Vagina (tissue), 2 donors: ENCODE measurements at regions not wholly inside any gene's neighbourhood (a gene's known extent, or its start where the extent isn't known, plus 50 kb on each side); places are given as distances from the start of the nearest gene placed in this dataset.

ENCODE experiments used
- POLR2A ChIP-seq, 2 donors: fragments of 450-650 bp; IDR thresholded peaks; one replicate each; pipeline ENCODE4 v1.6.1; 2017; ENCODE audit warnings: antibody characterized with exemption in 2 of 2, mild to moderate bottlenecking in 2 of 2, moderate library complexity in 2 of 2
- TF ChIP-seq, protein P1 (sequence below), 3 experiments: fragments of 450-650 bp in 2 of 3; fragments of 200-600 bp in 1 of 3; sonication (generic) in 1 of 3; IDR thresholded peaks; one replicate each; pipeline ENCODE4 v1.5.1; 2017 to 2019; ENCODE audit warnings: antibody characterized with exemption in 3 of 3, mild to moderate bottlenecking in 2 of 3, moderate library complexity in 2 of 3

DNA sequence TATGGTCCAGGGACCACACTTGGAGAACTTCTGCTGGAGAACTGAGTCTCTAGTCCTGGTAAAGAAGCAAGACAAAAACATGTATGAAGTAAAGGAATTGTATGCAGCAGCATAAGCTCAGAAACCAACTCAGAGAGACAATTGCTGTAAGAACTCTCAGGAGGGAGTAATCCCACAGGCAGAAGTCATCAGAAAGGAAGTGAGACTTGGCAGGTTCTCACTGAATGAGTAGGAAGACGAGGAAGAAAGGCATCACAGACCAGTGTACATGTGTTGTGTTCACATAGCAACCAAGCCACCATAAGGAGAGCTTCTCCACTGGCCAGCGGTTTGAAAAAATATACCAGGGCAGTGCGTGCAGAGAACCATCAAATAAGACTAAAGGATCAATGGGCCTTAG, 57.9 kb upstream of the FST start:
- TF ChIP-seq, protein P1, sequence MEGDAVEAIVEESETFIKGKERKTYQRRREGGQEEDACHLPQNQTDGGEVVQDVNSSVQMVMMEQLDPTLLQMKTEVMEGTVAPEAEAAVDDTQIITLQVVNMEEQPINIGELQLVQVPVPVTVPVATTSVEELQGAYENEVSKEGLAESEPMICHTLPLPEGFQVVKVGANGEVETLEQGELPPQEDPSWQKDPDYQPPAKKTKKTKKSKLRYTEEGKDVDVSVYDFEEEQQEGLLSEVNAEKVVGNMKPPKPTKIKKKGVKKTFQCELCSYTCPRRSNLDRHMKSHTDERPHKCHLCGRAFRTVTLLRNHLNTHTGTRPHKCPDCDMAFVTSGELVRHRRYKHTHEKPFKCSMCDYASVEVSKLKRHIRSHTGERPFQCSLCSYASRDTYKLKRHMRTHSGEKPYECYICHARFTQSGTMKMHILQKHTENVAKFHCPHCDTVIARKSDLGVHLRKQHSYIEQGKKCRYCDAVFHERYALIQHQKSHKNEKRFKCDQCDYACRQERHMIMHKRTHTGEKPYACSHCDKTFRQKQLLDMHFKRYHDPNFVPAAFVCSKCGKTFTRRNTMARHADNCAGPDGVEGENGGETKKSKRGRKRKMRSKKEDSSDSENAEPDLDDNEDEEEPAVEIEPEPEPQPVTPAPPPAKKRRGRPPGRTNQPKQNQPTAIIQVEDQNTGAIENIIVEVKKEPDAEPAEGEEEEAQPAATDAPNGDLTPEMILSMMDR (IDR thresholded peaks at IDR 0.05): no peak
- no peak for TF ChIP-seq POLR2A (IDR thresholded peaks at IDR 0.05)
